PC-9 (cell line): ENCODE measurements at regions not wholly inside any gene's neighbourhood (a gene's known extent, or its start where the extent isn't known, plus 50 kb on each side); places are given as distances from the start of the nearest gene placed in this dataset.

ENCODE experiments used
- EZH2 ChIP-seq: fragments of 200-600 bp; sonication (generic); IDR thresholded peaks from 2 replicates; pipeline ENCODE4 v1.8.0; 2017; ENCODE audit warnings: antibody characterized with exemption, low read depth
- TF ChIP-seq, protein P1 (sequence below): fragments of 200-600 bp; sonication (generic); conservative IDR thresholded peaks from 2 replicates; pipeline ENCODE4 v1.6.1; 2017; ENCODE audit warnings: mixed run types, antibody characterized with exemption, mild to moderate bottlenecking, moderate library complexity

- TF ChIP-seq, protein P1, sequence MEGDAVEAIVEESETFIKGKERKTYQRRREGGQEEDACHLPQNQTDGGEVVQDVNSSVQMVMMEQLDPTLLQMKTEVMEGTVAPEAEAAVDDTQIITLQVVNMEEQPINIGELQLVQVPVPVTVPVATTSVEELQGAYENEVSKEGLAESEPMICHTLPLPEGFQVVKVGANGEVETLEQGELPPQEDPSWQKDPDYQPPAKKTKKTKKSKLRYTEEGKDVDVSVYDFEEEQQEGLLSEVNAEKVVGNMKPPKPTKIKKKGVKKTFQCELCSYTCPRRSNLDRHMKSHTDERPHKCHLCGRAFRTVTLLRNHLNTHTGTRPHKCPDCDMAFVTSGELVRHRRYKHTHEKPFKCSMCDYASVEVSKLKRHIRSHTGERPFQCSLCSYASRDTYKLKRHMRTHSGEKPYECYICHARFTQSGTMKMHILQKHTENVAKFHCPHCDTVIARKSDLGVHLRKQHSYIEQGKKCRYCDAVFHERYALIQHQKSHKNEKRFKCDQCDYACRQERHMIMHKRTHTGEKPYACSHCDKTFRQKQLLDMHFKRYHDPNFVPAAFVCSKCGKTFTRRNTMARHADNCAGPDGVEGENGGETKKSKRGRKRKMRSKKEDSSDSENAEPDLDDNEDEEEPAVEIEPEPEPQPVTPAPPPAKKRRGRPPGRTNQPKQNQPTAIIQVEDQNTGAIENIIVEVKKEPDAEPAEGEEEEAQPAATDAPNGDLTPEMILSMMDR, result no peak
- TF ChIP-seq EZH2, result no peak
These were observed 93.8 kb upstream of the UBE2E1 start for GRCh38 chr3:23711916-23712494.
